HCT116 (cell line): ENCODE measurements at regions not wholly inside any gene's neighbourhood (a gene's known extent, or its start where the extent isn't known, plus 50 kb on each side); places are given as distances from the start of the nearest gene placed in this dataset.

Source experiments
- ATAC-seq: fragments of 200-7000 bp; cut with Tn5 transposase; 2 replicates; pipeline ENCODE4 v1.9.1; 2020; ENCODE audit warnings: mild to moderate bottlenecking, moderate library complexity
- BruUV-seq: library from RNA; stranded (reverse); fragments of 400-500 nt; replicated peaks from 2 replicates; lab custom pipeline; 2021; lab: Mats Ljungman, UMichigan
- CTCF ChIA-PET: fragments of 300-600 bp; sonication (Branson Sonifier 250); formaldehyde crosslinking; loops from one replicate; lab custom pipeline; 2021; ENCODE audit warnings: antibody characterized with exemption; lab: Charles Lee
- POLR2A ChIA-PET: fragments of 300-600, 350-600 bp; sonication (Branson Sonifier 250); formaldehyde crosslinking; loops from one replicate; lab custom pipeline; 2021; ENCODE audit warnings: antibody characterized with exemption; lab: Charles Lee
- RAD21 ChIA-PET, 2 experiments: fragments of 300-600 bp; sonication (Branson Sonifier 250); formaldehyde crosslinking; loops; one replicate each; lab custom pipeline; 2023; ENCODE audit warnings: low total read pairs in 2 of 2; ENCODE audit not compliant: uncharacterized antibody in 2 of 2, unreplicated experiment in 2 of 2, low non-redundant PET in 1 of 2; lab: Charles Lee
- DNase-seq: peaks from one replicate; pipeline ENCODE4 v3.0.0-alpha.2; 2010; ENCODE audit warnings: low read depth, low spot score
- H2AFZ ChIP-seq: fragments of 200-600 bp; shearing (Covaris generic), sonication (generic); 2 replicates; pipeline ENCODE4 v1.6.1; 2017; ENCODE audit warnings: low read depth, mixed run types, mixed read lengths, antibody characterized with exemption, low read length; ENCODE audit not compliant: poor library complexity, severe bottlenecking
- H3K27ac ChIP-seq: 2 replicates; pipeline ENCODE4 v1.5.1; 2012; ENCODE audit warnings: low read depth, low read length
- H3K27me3 ChIP-seq: fragments of 200-600 bp; sonication (generic); 2 replicates; pipeline ENCODE4 v1.6.1; 2016; ENCODE audit warnings: mixed run types, low read length, mixed read lengths; ENCODE audit not compliant: insufficient read depth
- H3K36me3 ChIP-seq, 2 experiments: fragments of 200-500 bp in 1 of 2; fragments of 200-600 bp in 1 of 2; sonication (Bioruptor generic) in 1 of 2; sonication (generic) in 1 of 2; 2 replicates each; pipeline versions ENCODE4 v1.5.1 to v1.6.1; 2014 to 2016; ENCODE audit warnings: low read length in 2 of 2, inconsistent platforms in 1 of 2, mixed read lengths in 1 of 2, mixed run types in 1 of 2; ENCODE audit not compliant: insufficient read depth in 2 of 2, control insufficient read depth in 1 of 2
- H3K4me1 ChIP-seq, 2 experiments: fragments of 200-600 bp in 1 of 2; sonication (generic) in 1 of 2; 2 replicates each; pipeline versions ENCODE4 v1.5.1 to v1.6.1; 2012 to 2017; ENCODE audit warnings: low read length in 2 of 2, inconsistent platforms in 1 of 2, mild to moderate bottlenecking in 1 of 2, mixed read lengths in 1 of 2, mixed run types in 1 of 2, moderate library complexity in 1 of 2; ENCODE audit not compliant: insufficient read depth in 2 of 2, control insufficient read depth in 1 of 2
- H3K4me2 ChIP-seq: fragments of 200-600 bp; sonication (generic); 2 replicates; pipeline ENCODE4 v1.6.1; 2017; ENCODE audit warnings: mixed run types, low read length, mixed read lengths
- H3K4me3 ChIP-seq, 2 experiments: fragments of 200-600 bp in 1 of 2; sonication (generic) in 1 of 2; replicated peaks in 1 of 2; 2 replicates each; pipeline ENCODE4 v1.5.1; 2011 to 2016; ENCODE audit warnings: low read length in 2 of 2, control low read depth in 1 of 2, low read depth in 1 of 2, mild to moderate bottlenecking in 1 of 2, mixed read lengths in 1 of 2, mixed run types in 1 of 2
- H3K79me2 ChIP-seq: fragments of 200-600 bp; sonication (generic); 2 replicates; pipeline ENCODE4 v1.6.1; 2017; ENCODE audit warnings: mild to moderate bottlenecking, mixed run types, low read length, moderate library complexity, mixed read lengths; ENCODE audit not compliant: insufficient read depth
- H3K9ac ChIP-seq: fragments of 200-600 bp; sonication (generic); 2 replicates; pipeline ENCODE4 v1.6.1; 2016; ENCODE audit warnings: low read length, mixed read lengths
- H3K9me2 ChIP-seq: fragments of 200-600 bp; sonication (generic), shearing (Covaris generic); 2 replicates; pipeline ENCODE4 v1.6.1; 2017; ENCODE audit warnings: mixed run types, mild to moderate bottlenecking, moderate library complexity; ENCODE audit not compliant: insufficient read depth
- H3K9me3 ChIP-seq, 2 experiments: fragments of 200-500 bp in 1 of 2; fragments of 200-600 bp in 1 of 2; sonication (Bioruptor generic) in 1 of 2; sonication (generic) in 1 of 2; 2 replicates each; pipeline ENCODE4 v1.6.1; 2014 to 2017; ENCODE audit warnings: low read length in 2 of 2, mixed read lengths in 2 of 2, inconsistent platforms in 1 of 2, low read depth in 1 of 2, mild to moderate bottlenecking in 1 of 2, mixed run types in 1 of 2, moderate library complexity in 1 of 2; ENCODE audit not compliant: control insufficient read depth in 1 of 2, insufficient read depth in 1 of 2
- H4K20me1 ChIP-seq: fragments of 200-600 bp; sonication (generic), shearing (Covaris generic); 2 replicates; pipeline ENCODE4 v1.6.1; 2017; ENCODE audit warnings: mixed run types, mild to moderate bottlenecking, moderate library complexity; ENCODE audit not compliant: insufficient read depth
- CTCF ChIP-seq, 3 experiments: fragments of 200-600 bp in 1 of 3; sonication (generic) in 1 of 3; IDR thresholded peaks in 2 of 3; conservative IDR thresholded peaks in 1 of 3; 2 replicates each; pipeline ENCODE4 v1.5.1; 2012 to 2017; ENCODE audit warnings: low read depth in 2 of 3, low read length in 2 of 3, antibody characterized with exemption in 1 of 3, borderline replicate concordance in 1 of 3, control low read depth in 1 of 3, mild to moderate bottlenecking in 1 of 3, mixed read lengths in 1 of 3, mixed run types in 1 of 3, moderate library complexity in 1 of 3; ENCODE audit not compliant: insufficient read depth in 1 of 3
- EGR1 ChIP-seq: IDR thresholded peaks from 2 replicates; pipeline ENCODE4 v1.6.1; 2012; ENCODE audit warnings: low read depth
- ELF1 ChIP-seq: IDR thresholded peaks from 2 replicates; pipeline ENCODE4 v1.6.1; 2012; ENCODE audit warnings: low read depth, borderline replicate concordance
- EZH2phosphoT487 ChIP-seq: fragments of 200-600 bp; IDR thresholded peaks from 2 replicates; pipeline ENCODE4 v1.6.1; 2018; ENCODE audit warnings: antibody characterized with exemption, borderline replicate concordance
- JUND ChIP-seq: IDR thresholded peaks from 2 replicates; pipeline ENCODE4 v1.6.1; 2012
- POLR2A ChIP-seq: IDR thresholded peaks from 2 replicates; pipeline ENCODE4 v1.7.0; 2011; ENCODE audit warnings: borderline replicate concordance; ENCODE audit not compliant: insufficient read depth, insufficient read length; ENCODE audit errors: extremely low read depth
- REST ChIP-seq: IDR thresholded peaks from 2 replicates; pipeline ENCODE4 v1.6.1; 2012; ENCODE audit warnings: low read depth
- ZFX ChIP-seq: fragments of 450-650 bp; IDR thresholded peaks from 2 replicates; pipeline ENCODE4 v1.6.1; 2017
- intact Hi-C: fragments of 100-400 bp; cut with micrococcal nuclease; formaldehyde crosslinking; loops from 2 replicates; pipeline ENCODE4 v1.10.0; 2022

GRCh38 chr17:22717211-22717610, 1024.9 kb downstream of the KCNJ18 start:
- H4K20me1 ChIP-seq: no peaks in the 10 kb centered on the region
- TF ChIP-seq EGR1 (no peak), ELF1 (no peak), JUND (no peak), EZH2phosphoT487 (no peak), CTCF (IDR thresholded peaks at IDR 0.05 in 2 of 3, conservative IDR thresholded peaks at IDR 0.05 in 1 of 3; ENCODE audit: borderline replicate concordance in 1 of 3, insufficient read depth in 1 of 3, low read depth in 2 of 3, low read length in 2 of 3) (no peak), REST (no peak), POLR2A (no peak), ZFX (no peak)
- TF ChIP-seq, all 23 proteins: peak for 0
- no peak overlapping the region for H3K27ac ChIP-seq
- DNase-seq (no peak), ATAC-seq (no peak)
- H3K9me2 ChIP-seq: no peaks in the 10 kb centered on the region
- H3K4me1 ChIP-seq: no peaks in the 10 kb centered on the region
- no peak overlapping the region for H3K9ac ChIP-seq
- RAD21 ChIA-PET: no interaction called here
- peaks cover 0 to 19% of the 10 kb centered on the region in 2 experiments; a peak in 1 of 4 replicates for H3K9me3 ChIP-seq
- no TSS peak for BruUV-seq
- intact Hi-C loops: no loop called here
- CTCF ChIA-PET: no interaction called here
- no peak overlapping the region for H3K4me3 ChIP-seq
- H3K27me3 ChIP-seq: no peaks in the 10 kb centered on the region
- H3K4me2 ChIP-seq: no peak overlapping the region
- H2AFZ ChIP-seq: no peak overlapping the region
- POLR2A ChIA-PET: no interaction called here
- no peaks in the 10 kb centered on the region for H3K36me3 ChIP-seq
- no peaks in the 10 kb centered on the region for H3K79me2 ChIP-seq
